BLaER1 treated with 17β-estradiol and CSF1 and Interleukin-3, amounts not matched to agents 10 nM and 100 nM (cell line): ENCODE measurements at regions not wholly inside any gene's neighbourhood (a gene's known extent, or its start where the extent isn't known, plus 50 kb on each side); places are given as distances from the start of the nearest gene placed in this dataset.

Source experiments
- H3K27ac ChIP-seq, 11 experiments: shearing (Covaris generic); formaldehyde crosslinking; 2 replicates each; pipeline ENCODE4 v1.8.1; 2022
- H3K27me3 ChIP-seq, 11 experiments: shearing (Covaris generic); formaldehyde crosslinking; 2 replicates each; pipeline ENCODE4 v1.8.1; 2022
- H3K36me3 ChIP-seq, 11 experiments: shearing (Covaris generic); formaldehyde crosslinking; 2 replicates each; pipeline ENCODE4 v1.8.1; 2022
- H3K4me1 ChIP-seq, 10 experiments: shearing (Covaris generic); formaldehyde crosslinking; 2 replicates each; pipeline ENCODE4 v1.8.1; 2022
- H3K4me2 ChIP-seq, 11 experiments: shearing (Covaris generic); formaldehyde crosslinking; 2 replicates each; pipeline ENCODE4 v1.8.1; 2022
- H3K4me3 ChIP-seq, 10 experiments: shearing (Covaris generic); formaldehyde crosslinking; 2 replicates each; pipeline ENCODE4 v1.8.1; 2022
- H3K9ac ChIP-seq, 11 experiments: shearing (Covaris generic); formaldehyde crosslinking; 2 replicates each; pipeline ENCODE4 v1.8.1; 2022
- H3K9me3 ChIP-seq, 11 experiments: shearing (Covaris generic); formaldehyde crosslinking; replicated peaks in 1 of 11; 2 replicates each; pipeline ENCODE4 v1.8.1; 2022
- H4K20me1 ChIP-seq, 11 experiments: shearing (Covaris generic); formaldehyde crosslinking; 2 replicates each; pipeline ENCODE4 v1.8.1; 2022
- Cebpa-rat ChIP-seq, 11 experiments: shearing (Covaris generic); IDR thresholded peaks; 2 replicates each; pipeline ENCODE4 v1.8.1; 2022

DNA sequence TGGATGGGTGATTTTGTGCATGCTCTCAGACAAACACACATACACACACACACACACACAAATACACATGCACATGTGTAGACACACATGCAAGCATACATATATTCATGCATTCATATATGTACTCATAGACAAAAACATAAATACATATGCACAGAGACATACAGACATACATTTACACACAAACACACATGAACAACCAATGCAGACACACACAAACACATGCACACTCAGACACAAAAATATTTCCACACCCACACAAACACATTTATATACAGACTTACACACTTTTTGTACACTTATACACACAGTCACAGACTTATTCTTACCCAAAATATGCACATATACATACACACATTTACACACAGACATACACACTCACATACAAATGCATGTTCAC is 94.9 kb upstream of the NKX2-2 start:
- TF ChIP-seq Cebpa-rat (IDR thresholded peaks at IDR 0.05), result no peak
- H3K27me3 ChIP-seq, result no peaks in the 10 kb centered on the region
- no peak overlapping the region for H3K9ac ChIP-seq
- H3K9me3 ChIP-seq, result peaks cover 35 to 48% (median 45%) of the 10 kb centered on the region in 11 experiments
- no peaks in the 10 kb centered on the region for H3K36me3 ChIP-seq
- no peak overlapping the region for H3K27ac ChIP-seq
- H4K20me1 ChIP-seq, result no peaks in the 10 kb centered on the region
- no peak overlapping the region for H3K4me2 ChIP-seq
- H3K4me1 ChIP-seq, result peaks cover 0 to 9% (median 6%) of the 10 kb centered on the region in 10 experiments; a peak in 6 of 20 replicates
- no peak overlapping the region for H3K4me3 ChIP-seq

DNA sequence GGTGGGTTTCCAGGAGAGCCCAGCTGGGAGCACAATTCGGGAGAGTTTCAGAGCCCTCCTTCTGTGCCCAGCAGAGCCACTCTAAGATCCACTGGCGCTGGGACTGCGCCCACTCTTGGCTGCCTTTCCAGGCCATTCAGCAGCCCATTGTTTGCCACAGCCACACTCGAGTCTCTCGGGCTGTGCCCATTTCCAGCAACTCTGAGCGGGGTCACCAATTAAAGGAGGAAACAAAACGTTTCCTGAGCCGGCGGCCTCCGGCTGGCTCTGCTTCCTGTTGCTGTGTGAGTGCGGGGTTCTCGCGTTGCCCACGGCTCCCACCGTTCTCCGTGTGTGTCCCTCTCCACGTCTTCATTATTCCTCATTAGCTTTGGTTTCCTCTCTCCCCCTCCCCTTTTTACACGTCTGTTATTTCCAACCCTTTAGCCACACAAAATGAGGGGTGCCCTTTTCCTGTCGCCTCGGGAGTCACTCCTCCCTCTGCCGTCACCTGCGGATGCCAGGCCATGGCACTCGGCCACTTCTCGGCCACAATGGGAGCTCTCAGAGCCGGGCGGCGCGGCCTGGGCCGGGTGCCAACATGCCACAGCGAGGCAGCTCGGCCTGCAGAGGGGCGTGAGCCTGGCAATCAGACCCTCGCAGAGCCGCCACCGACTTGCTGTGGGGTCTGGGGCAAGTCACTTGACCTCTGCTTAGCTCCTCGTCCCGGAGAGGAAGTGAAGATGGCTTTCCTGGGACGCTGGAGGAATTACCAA is 94.3 kb upstream of the NKX2-2 start:
- Histone ChIP-seq H3K9ac (no peak overlapping the region), H3K4me3 (no peak overlapping the region), H3K4me1 (peaks cover 0 to 3% (median under 1%) of the 10 kb centered on the region in 10 experiments; a peak in 5 of 20 replicates), H3K27me3 (no peaks in the 10 kb centered on the region), H4K20me1 (no peaks in the 10 kb centered on the region), H3K9me3 (peaks cover 41 to 54% (median 51%) of the 10 kb centered on the region in 11 experiments), H3K27ac (no peak overlapping the region), H3K36me3 (no peaks in the 10 kb centered on the region), H3K4me2 (no peak overlapping the region)
- no peak for TF ChIP-seq Cebpa-rat (IDR thresholded peaks at IDR 0.05)

DNA sequence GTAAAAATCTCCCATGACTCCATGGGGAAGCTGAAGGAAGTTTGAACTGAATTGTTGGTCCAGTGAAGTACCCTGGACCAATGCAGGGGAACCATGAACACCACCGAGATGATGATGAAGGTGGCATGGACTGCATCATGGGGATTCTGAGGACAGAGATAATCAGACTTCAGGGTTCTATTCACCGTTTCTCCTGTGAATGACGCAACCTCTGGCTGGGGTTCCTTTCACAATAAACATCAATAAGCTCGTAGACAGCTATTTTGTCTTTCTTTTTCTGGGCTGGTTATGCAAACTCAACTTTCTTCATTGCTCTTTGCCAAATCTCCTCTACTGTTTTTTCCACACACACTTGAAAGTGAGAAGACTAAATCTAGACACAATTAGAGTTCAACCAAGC is 87.9 kb upstream of the NKX2-2 start:
- Histone ChIP-seq H4K20me1 (no peaks in the 10 kb centered on the region), H3K4me1 (peaks cover 0 to 8% (median 0%) of the 10 kb centered on the region in 10 experiments; a peak in 4 of 20 replicates), H3K36me3 (peaks cover 0 to 4% (median 0%) of the 10 kb centered on the region in 11 experiments; a peak in 1 of 22 replicates), H3K27me3 (no peaks in the 10 kb centered on the region), H3K4me2 (no peak overlapping the region), H3K4me3 (no peak overlapping the region), H3K9ac (no peak overlapping the region), H3K27ac (no peak overlapping the region), H3K9me3 (peaks cover 84 to 100% (median 94%) of the 10 kb centered on the region in 11 experiments)
- TF ChIP-seq Cebpa-rat (IDR thresholded peaks at IDR 0.05), result peak in 2 of 11 experiments; percentile 20 to 44; a peak in 1 of 22 replicates

DNA sequence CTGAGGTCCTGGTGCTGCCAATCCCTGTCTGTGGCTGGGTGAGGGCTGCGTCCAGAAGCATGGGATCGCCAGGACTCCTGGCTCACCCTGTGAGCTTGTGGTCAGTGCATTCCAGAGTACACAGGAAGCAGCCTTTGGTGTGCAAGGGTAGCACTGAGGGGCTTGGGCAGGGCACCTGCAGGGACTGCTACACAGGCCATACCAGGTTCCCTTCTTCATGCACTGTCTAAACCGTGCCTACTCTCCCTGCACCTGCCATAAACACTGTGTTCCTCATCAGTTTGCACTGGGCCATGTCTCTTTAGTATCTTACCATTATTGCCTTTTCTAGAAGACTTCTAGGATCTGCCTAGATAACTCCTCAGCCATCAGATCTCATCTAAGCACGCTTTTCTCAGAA is 72.8 kb upstream of the NKX2-2 start:
- no peaks in the 10 kb centered on the region; a peak in 1 of 22 replicates for H3K27me3 ChIP-seq
- no peaks in the 10 kb centered on the region for H3K36me3 ChIP-seq

DNA sequence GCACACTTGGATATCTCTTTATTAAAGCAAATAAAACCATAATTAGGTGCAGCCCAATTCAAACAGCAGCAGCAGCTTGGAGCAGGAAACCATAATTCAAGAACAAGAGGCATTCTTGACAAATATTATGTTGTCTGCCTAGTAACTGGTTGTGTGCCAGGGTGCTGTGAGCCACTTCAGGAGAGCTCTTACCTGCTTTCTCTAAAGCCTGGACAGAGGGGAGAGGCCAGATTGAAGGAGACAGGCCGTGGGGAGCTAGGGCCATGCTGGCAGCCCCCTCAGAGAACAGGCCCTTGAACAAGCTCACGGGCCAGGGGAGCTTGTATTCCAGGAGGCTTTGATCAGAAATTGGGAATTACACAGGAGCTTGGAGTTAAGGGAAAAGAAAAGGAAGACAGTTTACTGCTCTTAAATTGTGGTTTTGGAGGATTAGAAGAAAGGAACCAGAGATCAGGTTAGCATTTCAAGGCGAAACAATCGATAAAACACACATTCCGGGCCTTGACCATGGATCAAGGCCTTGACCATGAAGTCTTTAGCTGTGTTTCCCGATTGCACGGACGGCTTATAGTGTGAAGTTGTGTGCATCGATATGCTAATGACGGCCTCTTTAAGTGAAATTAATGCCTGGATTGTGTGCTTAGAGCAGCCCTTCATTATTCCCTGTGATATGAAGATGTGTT is 69.8 kb upstream of the NKX2-2 start:
- H3K9ac ChIP-seq, result no peak overlapping the region
- H3K4me3 ChIP-seq, result no peak overlapping the region
- no peaks in the 10 kb centered on the region; a peak in 1 of 22 replicates for H3K27me3 ChIP-seq
- TF ChIP-seq Cebpa-rat (IDR thresholded peaks at IDR 0.05), result no peak
- H3K9me3 ChIP-seq, result peaks cover 0 to 6% (median 0%) of the 10 kb centered on the region in 11 experiments; a peak in 2 of 22 replicates
- H3K36me3 ChIP-seq, result no peaks in the 10 kb centered on the region
- H3K4me1 ChIP-seq, result no peaks in the 10 kb centered on the region
- no peak overlapping the region for H3K4me2 ChIP-seq
- H4K20me1 ChIP-seq, result no peaks in the 10 kb centered on the region
- H3K27ac ChIP-seq, result no peak overlapping the region

More for the DNA sequence above, 72.8 kb upstream of the NKX2-2 start:
- no peak for TF ChIP-seq Cebpa-rat (IDR thresholded peaks at IDR 0.05)
- H4K20me1 ChIP-seq, result no peaks in the 10 kb centered on the region
- H3K9me3 ChIP-seq, result peaks cover 0 to 6% (median 0%) of the 10 kb centered on the region in 11 experiments; a peak in 2 of 22 replicates
- H3K4me2 ChIP-seq, result no peak overlapping the region
- no peaks in the 10 kb centered on the region for H3K4me1 ChIP-seq
- no peak overlapping the region for H3K9ac ChIP-seq
- no peak overlapping the region for H3K27ac ChIP-seq
- no peak overlapping the region for H3K4me3 ChIP-seq

DNA sequence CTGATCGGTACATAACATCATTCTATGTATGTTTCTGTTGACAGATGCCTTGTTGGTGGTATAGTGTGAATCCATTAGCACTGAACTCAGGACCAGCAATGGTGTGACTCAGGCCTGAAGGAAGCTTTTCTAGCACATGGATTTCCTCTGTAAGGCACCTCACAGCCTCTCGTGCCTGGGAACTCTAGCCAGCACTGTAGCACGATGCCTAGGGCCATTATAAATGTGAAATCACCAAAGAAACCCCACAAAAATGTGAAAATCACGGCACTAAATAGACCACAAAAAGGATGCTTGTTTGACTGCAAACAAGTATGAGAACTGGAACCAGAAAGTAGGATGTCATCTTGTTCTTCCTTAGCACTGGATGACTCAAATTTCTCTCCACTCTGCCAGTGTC is 63.7 kb upstream of the NKX2-2 start:
- Histone ChIP-seq H4K20me1 (no peaks in the 10 kb centered on the region), H3K9ac (no peak overlapping the region), H3K4me1 (no peaks in the 10 kb centered on the region), H3K4me2 (no peak overlapping the region), H3K27me3 (no peaks in the 10 kb centered on the region), H3K36me3 (no peaks in the 10 kb centered on the region), H3K4me3 (no peak overlapping the region), H3K9me3 (no peaks in the 10 kb centered on the region), H3K27ac (no peak overlapping the region)
- no peak for TF ChIP-seq Cebpa-rat (IDR thresholded peaks at IDR 0.05)

DNA sequence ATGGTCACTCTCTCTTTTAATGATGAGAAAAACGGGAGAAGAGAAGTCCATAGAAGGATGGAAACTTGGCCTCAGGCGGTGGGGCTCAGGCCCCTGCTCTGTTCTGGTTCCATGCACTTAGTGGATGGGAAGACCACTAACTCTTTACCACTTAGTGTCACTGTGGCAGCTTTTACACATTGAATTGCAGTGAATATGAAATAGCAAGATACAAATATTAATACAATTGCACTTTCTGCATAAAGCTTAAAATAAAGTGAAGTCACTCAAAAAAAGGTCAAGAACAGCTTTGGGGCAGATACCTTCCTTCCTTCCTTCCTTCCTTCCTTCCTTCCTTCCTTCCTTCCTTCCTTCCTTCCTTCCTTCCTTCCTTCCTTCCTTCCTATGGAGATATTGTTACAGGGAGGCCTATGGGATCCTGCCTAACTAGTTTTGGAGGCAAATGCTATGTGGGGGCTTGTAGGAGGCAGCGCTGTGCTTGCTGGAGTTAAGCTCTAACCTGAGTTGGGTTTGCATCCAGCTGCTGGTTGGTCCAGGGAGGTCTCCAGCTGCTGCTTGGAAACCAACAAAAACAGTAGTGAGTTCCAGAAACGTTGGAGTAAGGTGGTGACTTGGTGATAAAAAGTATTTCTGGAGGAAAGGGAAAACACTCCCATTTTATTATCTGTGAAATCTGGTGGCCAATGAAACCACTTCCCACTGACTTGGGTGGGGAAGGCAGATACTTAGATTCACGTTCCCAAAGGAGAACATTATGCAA is 62.3 kb upstream of the NKX2-2 start:
- no peak for TF ChIP-seq Cebpa-rat (IDR thresholded peaks at IDR 0.05)
- no peak overlapping the region for H3K9ac ChIP-seq
- H3K4me2 ChIP-seq, result no peak overlapping the region
- H3K27me3 ChIP-seq, result no peaks in the 10 kb centered on the region
- peaks cover 0 to 10% (median 9%) of the 10 kb centered on the region in 10 experiments; a peak in 16 of 20 replicates for H3K4me1 ChIP-seq
- H3K4me3 ChIP-seq, result no peak overlapping the region
- H3K36me3 ChIP-seq, result no peaks in the 10 kb centered on the region
- 0 out of 22 replicates have a peak, but pooled peaks cover 0 to 5% (median 0%) of the 10 kb centered on the region in 11 experiments for H3K9me3 ChIP-seq
- no peak overlapping the region for H3K27ac ChIP-seq
- H4K20me1 ChIP-seq, result no peaks in the 10 kb centered on the region

GRCh38 chr20:21575167-21575566 is 61.3 kb upstream of the NKX2-2 start:
- Histone ChIP-seq H4K20me1 (no peaks in the 10 kb centered on the region), H3K27ac (no peak overlapping the region), H3K4me3 (no peak overlapping the region), H3K9me3 (0 out of 22 replicates have a peak, but pooled peaks cover 0 to 5% (median 0%) of the 10 kb centered on the region in 11 experiments), H3K27me3 (no peaks in the 10 kb centered on the region), H3K4me2 (no peak overlapping the region), H3K36me3 (no peaks in the 10 kb centered on the region), H3K9ac (no peak overlapping the region), H3K4me1 (peaks cover 0 to 20% (median 18%) of the 10 kb centered on the region in 10 experiments; a peak in 17 of 20 replicates)
- TF ChIP-seq Cebpa-rat (IDR thresholded peaks at IDR 0.05), result no peak

DNA sequence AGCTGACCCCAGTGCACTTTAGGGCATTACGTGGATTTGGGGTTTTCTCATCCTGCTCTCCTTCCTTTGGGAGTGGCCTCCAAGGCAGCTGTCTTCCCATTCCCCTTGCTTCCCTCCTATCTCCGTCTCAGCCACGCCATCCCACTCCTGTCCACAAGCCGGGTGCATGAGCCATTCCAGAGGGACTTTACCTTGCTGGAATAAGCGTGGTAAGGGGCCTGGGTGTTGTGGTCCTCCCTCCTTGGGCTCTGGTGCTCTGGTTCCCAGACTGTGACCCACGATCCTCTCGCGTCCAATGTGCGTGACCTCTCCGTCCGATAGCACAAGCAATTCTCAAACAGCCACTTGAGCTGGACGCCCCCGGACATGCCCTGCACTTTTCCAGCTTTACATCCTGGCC is 60.6 kb upstream of the NKX2-2 start:
- Histone ChIP-seq H3K27ac (no peak overlapping the region), H4K20me1 (no peaks in the 10 kb centered on the region), H3K4me3 (no peak overlapping the region), H3K36me3 (no peaks in the 10 kb centered on the region), H3K4me1 (peaks cover 0 to 23% (median 19%) of the 10 kb centered on the region in 10 experiments; a peak in 17 of 20 replicates), H3K9me3 (0 out of 22 replicates have a peak, but pooled peaks cover 0 to 5% (median 0%) of the 10 kb centered on the region in 11 experiments), H3K27me3 (no peaks in the 10 kb centered on the region), H3K9ac (no peak overlapping the region), H3K4me2 (no peak overlapping the region)
- TF ChIP-seq Cebpa-rat (IDR thresholded peaks at IDR 0.05), result no peak
